ENCODE measurements at regions not wholly inside any gene's neighbourhood (a gene's known extent, or its start where the extent isn't known, plus 50 kb on each side); places are given as distances from the start of the nearest gene placed in this dataset.

DNA sequence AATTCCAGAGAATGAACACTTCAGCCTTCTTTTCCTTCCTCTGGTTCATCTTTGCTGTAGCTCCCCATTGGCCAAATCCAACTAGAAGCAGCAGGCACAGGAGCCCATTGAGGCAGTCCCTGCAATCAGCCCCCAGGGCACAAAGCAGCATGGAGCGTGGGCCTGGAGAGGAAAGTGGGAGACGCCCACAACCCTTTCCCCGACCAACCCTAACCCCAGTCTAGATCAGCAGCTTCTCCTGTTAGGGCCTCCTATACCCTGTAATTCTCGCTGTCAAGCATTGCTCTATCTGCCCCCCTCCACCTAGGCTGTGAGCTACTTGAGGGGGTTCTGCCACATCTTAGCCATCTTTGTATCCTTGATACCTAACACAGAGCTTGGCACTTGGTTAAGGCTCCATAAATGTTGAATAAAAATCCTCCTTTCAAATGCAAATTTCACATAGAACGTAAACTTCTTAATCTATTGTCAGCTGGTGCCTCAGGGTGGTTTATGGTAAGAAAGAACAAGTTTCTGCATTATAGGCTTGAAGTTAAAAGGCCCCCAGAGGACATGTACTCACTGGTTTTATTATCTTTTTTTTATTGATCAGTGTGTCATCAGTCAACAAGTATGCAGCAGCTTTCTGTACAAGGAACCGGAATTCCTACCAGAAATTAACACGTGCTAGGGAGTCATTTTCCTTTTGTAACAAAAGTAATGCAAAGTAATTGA is 97.9 kb upstream of the PFN2 start:
- FAIRE-seq (no peak), DNase-seq (no peak), ATAC-seq (no peak)
- no peaks in the 10 kb centered on the region for H3K4me1 ChIP-seq
- WGBS, 2 donors = 75 to 79% methylated on average over 7 of the region's 7 CpGs
- intact Hi-C loops (cut with DNase I) = no loop called here
- no peak overlapping the region for H3K4me3 ChIP-seq
- H3K27ac ChIP-seq = no peak overlapping the region
- no peaks in the 10 kb centered on the region for H3K36me3 ChIP-seq
- no peak for TF ChIP-seq CTCF (IDR thresholded peaks at IDR 0.05)
- H3K27me3 ChIP-seq = no peaks in the 10 kb centered on the region
- no peaks in the 10 kb centered on the region for H3K9me3 ChIP-seq

DNA sequence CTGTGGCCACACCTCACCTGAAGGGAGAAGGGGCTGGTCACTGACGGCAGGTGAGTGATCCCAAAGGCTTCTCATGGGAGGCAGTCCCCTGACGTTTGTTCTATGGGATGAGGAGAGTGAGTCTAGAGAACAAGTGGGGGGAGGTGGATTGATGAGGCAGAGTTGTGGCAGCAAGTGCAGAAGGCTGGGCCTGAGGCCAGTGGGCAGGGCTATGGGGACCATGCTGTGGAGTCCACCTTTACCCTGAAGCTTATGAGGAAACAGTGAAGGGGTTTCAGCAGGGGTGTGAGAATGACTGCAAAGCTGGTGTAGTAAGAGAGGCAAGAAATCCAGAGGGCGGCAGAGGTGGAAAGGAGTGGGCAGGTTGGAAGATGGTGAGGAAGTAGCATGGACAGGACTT is 96.9 kb upstream of the PFN2 start:
- Histone ChIP-seq H3K4me3 (no peak overlapping the region), H3K9me3 (no peaks in the 10 kb centered on the region), H3K27me3 (no peaks in the 10 kb centered on the region), H3K4me1 (no peaks in the 10 kb centered on the region), H3K36me3 (no peaks in the 10 kb centered on the region), H3K27ac (no peak overlapping the region)
- TF ChIP-seq CTCF (IDR thresholded peaks at IDR 0.05) = no peak
- ATAC-seq = no peak
- intact Hi-C loops (cut with DNase I) = no loop called here
- WGBS, 2 donors = 65 to 66% methylated on average over 3 of the region's 3 CpGs
- no peak for DNase-seq
- FAIRE-seq = no peak

- ATAC-seq (no peak), DNase-seq (no peak), FAIRE-seq (no peak)
- 92 to 94% methylated on average over 2 of the region's 2 CpGs for WGBS, 2 donors
- no peaks in the 10 kb centered on the region for H3K36me3 ChIP-seq
- H3K4me1 ChIP-seq = no peaks in the 10 kb centered on the region
- no peak overlapping the region for H3K4me3 ChIP-seq
- intact Hi-C loops (cut with DNase I) = no loop called here
- no peaks in the 10 kb centered on the region for H3K9me3 ChIP-seq
- no peak overlapping the region for H3K27ac ChIP-seq
- no peak for TF ChIP-seq CTCF (IDR thresholded peaks at IDR 0.05)
- no peaks in the 10 kb centered on the region for H3K27me3 ChIP-seq
These were observed 94.3 kb upstream of the PFN2 start for GRCh38 chr3:150064971-150065370.

- FAIRE-seq (no peak), DNase-seq (no peak), ATAC-seq (no peak)
- intact Hi-C loops (cut with DNase I) = no loop called here
- H3K4me3 ChIP-seq = no peak overlapping the region
- no peaks in the 10 kb centered on the region for H3K4me1 ChIP-seq
- H3K9me3 ChIP-seq = no peaks in the 10 kb centered on the region
- 93 to 96% methylated on average over 1 of the region's 1 CpG for WGBS, 2 donors
- H3K27me3 ChIP-seq = no peaks in the 10 kb centered on the region
- H3K36me3 ChIP-seq = no peaks in the 10 kb centered on the region
- H3K27ac ChIP-seq = no peak overlapping the region
- no peak for TF ChIP-seq CTCF (IDR thresholded peaks at IDR 0.05)
These were observed 92.5 kb upstream of the PFN2 start for GRCh38 chr3:150063237-150063636.

- Histone ChIP-seq H3K9me3 (no peaks in the 10 kb centered on the region), H3K4me3 (no peak overlapping the region), H3K36me3 (no peaks in the 10 kb centered on the region), H3K4me1 (no peaks in the 10 kb centered on the region), H3K27ac (peak overlapping the region in 1 of 4 donors; percentile 8), H3K27me3 (no peaks in the 10 kb centered on the region)
- TF ChIP-seq CTCF (IDR thresholded peaks at IDR 0.05) = no peak
- intact Hi-C loops (cut with DNase I) = no loop called here
- no peak for DNase-seq
- FAIRE-seq = no peak
- ATAC-seq = peak in 3 of 4 donors; percentile 40 to 65 (median 46)
- WGBS, 2 donors = 57 to 65% methylated on average over 6 of the region's 6 CpGs
These were observed 91.8 kb upstream of the PFN2 start for GRCh38 chr3:150062492-150062891.
